ENCODE measurements at regions not wholly inside any gene's neighbourhood (a gene's known extent, or its start where the extent isn't known, plus 50 kb on each side); places are given as distances from the start of the nearest gene placed in this dataset.
"Not testable (repeated sequence)": the region's sequence is repeated elsewhere in the genome, so short reads cannot be mapped to it uniquely, and the experiment has no call there.

DNA sequence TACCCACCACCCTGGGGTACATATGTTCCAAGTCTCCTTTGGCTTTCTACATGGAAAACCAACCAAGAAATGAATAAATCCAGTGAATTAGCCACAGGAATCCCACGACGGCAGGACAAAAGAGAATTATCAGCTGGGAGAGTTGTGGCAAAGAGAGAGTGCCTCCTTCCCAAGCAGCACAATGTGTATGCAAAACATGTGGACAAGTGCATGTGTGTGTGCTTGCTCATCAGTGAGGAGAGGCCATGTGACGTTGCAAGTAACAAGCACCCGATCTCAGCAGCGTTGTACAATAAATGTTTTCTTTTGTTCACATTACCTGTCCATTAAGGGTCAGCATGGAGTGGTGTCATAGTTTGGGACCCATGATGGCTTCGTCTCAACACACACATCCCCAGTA, 50.0 kb upstream of the EMX2 start:
- no peaks in the 10 kb centered on the region for H3K36me3 ChIP-seq (ENCODE audit: insufficient read depth, low read length)

GRCh38 chr10:117488004-117488403, 54.5 kb upstream of the EMX2 start:
- 93% methylated on average over 6 of the region's 7 CpGs for WGBS
- Histone ChIP-seq H3K4me3 (ENCODE audit: low read length) (no peak overlapping the region), H3K27ac (ENCODE audit: low read depth, low read length) (no peak overlapping the region), H3K4me1 (ENCODE audit: insufficient read depth, low read length) (no peaks in the 10 kb centered on the region), H3K9me3 (ENCODE audit: insufficient read depth, low read depth, low read length) (no peaks in the 10 kb centered on the region), H3K27me3 (ENCODE audit: insufficient read depth, low read length) (peaks cover 6% of the 10 kb centered on the region; the same call in 1 of the 2 replicates), H3K36me3 (ENCODE audit: insufficient read depth, low read length) (no peaks in the 10 kb centered on the region), H3K9ac (ENCODE audit: low read depth, low read length) (no peak overlapping the region)

More for the DNA sequence above, 50.0 kb upstream of the EMX2 start:
- Histone ChIP-seq H3K27me3 (ENCODE audit: insufficient read depth, low read length) (peaks cover 12% of the 10 kb centered on the region), H3K27ac (ENCODE audit: low read depth, low read length) (no peak overlapping the region), H3K4me1 (ENCODE audit: insufficient read depth, low read length) (no peaks in the 10 kb centered on the region), H3K9me3 (ENCODE audit: insufficient read depth, low read depth, low read length) (no peaks in the 10 kb centered on the region), H3K9ac (ENCODE audit: low read depth, low read length) (no peak overlapping the region), H3K4me3 (ENCODE audit: low read length) (no peak overlapping the region)
- 86% methylated on average over 5 of the region's 6 CpGs for WGBS

- Histone ChIP-seq H3K9me3 (ENCODE audit: insufficient read depth, low read depth, low read length) (no peaks in the 10 kb centered on the region), H3K27ac (ENCODE audit: low read depth, low read length) (no peak overlapping the region), H3K4me1 (ENCODE audit: insufficient read depth, low read length) (no peaks in the 10 kb centered on the region), H3K4me3 (ENCODE audit: low read length) (no peak overlapping the region), H3K27me3 (ENCODE audit: insufficient read depth, low read length) (0 out of 2 replicates have a peak, but pooled peaks cover 2% of the 10 kb centered on the region), H3K36me3 (ENCODE audit: insufficient read depth, low read length) (no peaks in the 10 kb centered on the region), H3K9ac (ENCODE audit: low read depth, low read length) (no peak overlapping the region)
- WGBS, result 95% methylated on average over 4 of the region's 4 CpGs
Observed at GRCh38 chr10:117486606-117487005, 55.9 kb upstream of the EMX2 start.

GRCh38 chr10:117483056-117483590, 59.4 kb upstream of the EMX2 start:
- Histone ChIP-seq H3K4me3 (ENCODE audit: low read length) (no peak overlapping the region), H3K9me3 (ENCODE audit: insufficient read depth, low read depth, low read length) (no peaks in the 10 kb centered on the region), H3K27ac (ENCODE audit: low read depth, low read length) (no peak overlapping the region), H3K36me3 (ENCODE audit: insufficient read depth, low read length) (no peaks in the 10 kb centered on the region), H3K27me3 (ENCODE audit: insufficient read depth, low read length) (peaks cover 4% of the 10 kb centered on the region), H3K4me1 (ENCODE audit: insufficient read depth, low read length) (no peaks in the 10 kb centered on the region), H3K9ac (ENCODE audit: low read depth, low read length) (no peak overlapping the region)
- WGBS, result 89% methylated on average over 5 of the region's 5 CpGs

GRCh38 chr10:117481011-117481410, 61.5 kb upstream of the EMX2 start:
- H3K27me3 ChIP-seq (ENCODE audit: insufficient read depth, low read length); H3K4me1 ChIP-seq (ENCODE audit: insufficient read depth, low read length); H3K36me3 ChIP-seq (ENCODE audit: insufficient read depth, low read length); H3K27ac ChIP-seq (ENCODE audit: low read depth, low read length); H3K9me3 ChIP-seq (ENCODE audit: insufficient read depth, low read depth, low read length); H3K4me3 ChIP-seq (ENCODE audit: low read length); H3K9ac ChIP-seq (ENCODE audit: low read depth, low read length): not testable (repeated sequence)
- WGBS, result 93% methylated on average over 6 of the region's 6 CpGs

DNA sequence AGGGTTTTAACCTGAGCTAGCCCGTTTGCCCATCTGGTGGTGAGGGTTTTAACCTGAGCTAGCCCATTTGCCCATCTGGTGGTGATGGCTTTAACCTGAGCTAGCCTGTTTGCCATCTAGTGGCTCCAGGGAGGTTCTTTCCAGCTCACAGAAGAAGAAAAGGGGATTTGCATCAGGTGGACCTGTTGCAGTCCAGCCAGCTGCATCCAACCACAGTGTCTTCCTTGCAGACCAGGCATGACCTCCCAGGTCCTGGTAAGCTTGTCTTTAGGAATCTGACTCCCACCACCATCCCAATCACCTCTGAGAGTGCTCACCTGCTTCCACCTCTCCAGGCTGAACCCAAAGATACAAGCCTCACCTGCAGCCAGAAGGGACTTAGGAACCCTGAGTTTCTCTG, 62.4 kb upstream of the EMX2 start:
- Histone ChIP-seq H3K9ac (ENCODE audit: low read depth, low read length) (no peak overlapping the region), H3K9me3 (ENCODE audit: insufficient read depth, low read depth, low read length) (no peaks in the 10 kb centered on the region), H3K4me1 (ENCODE audit: insufficient read depth, low read length) (no peaks in the 10 kb centered on the region), H3K36me3 (ENCODE audit: insufficient read depth, low read length) (no peaks in the 10 kb centered on the region), H3K4me3 (ENCODE audit: low read length) (no peak overlapping the region), H3K27me3 (ENCODE audit: insufficient read depth, low read length) (peaks cover 2% of the 10 kb centered on the region), H3K27ac (ENCODE audit: low read depth, low read length) (no peak overlapping the region)
- 90% methylated on average over 1 of the region's 1 CpG for WGBS

- H3K4me1 ChIP-seq (ENCODE audit: insufficient read depth, low read length), result no peaks in the 10 kb centered on the region
Observed at GRCh38 chr10:117477961-117478670, 64.4 kb upstream of the EMX2 start.

DNA sequence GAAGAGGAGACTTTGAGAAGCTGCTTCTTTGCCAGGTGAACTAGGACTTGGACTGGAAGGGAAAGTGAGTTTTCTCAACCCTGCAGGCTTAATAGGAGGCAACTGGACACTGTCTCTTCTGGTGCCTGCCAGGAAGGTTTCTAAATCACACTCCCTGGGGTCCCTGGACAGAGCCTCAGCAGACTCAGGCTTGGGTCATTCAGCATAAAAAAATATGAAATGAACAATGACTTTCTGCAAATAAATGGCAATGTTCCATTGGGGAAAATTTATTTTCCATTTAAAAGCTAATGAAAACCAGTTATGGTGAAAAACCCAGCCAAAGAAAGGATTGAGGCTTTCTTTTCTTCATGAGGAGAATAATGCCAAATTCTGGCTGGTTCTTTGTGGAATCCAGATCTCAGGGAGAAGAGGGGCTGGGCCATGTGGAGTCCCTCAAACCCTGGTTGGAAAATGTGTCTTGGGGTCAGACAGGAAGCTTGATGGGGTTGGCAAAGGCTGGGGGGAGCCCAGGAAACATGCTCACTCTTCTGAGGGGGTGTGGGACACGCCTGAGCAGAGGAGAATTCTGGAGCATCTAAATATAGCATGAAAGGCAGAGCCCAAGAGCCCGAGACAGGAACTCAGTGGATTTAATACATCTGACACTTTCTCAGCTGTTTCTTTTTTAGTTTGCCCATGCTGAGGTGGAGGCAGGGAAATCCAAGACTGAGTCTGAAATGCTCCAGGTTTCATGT, 65.2 kb upstream of the EMX2 start:
- 84% methylated on average over 2 of the region's 2 CpGs for WGBS
- Histone ChIP-seq H3K27me3 (ENCODE audit: insufficient read depth, low read length) (peaks cover 2% of the 10 kb centered on the region), H3K4me1 (ENCODE audit: insufficient read depth, low read length) (no peaks in the 10 kb centered on the region)

More at GRCh38 chr10:117477961-117478670, 64.4 kb upstream of the EMX2 start:
- no peaks in the 10 kb centered on the region for H3K9me3 ChIP-seq (ENCODE audit: insufficient read depth, low read depth, low read length)
- H3K4me3 ChIP-seq (ENCODE audit: low read length), result no peak overlapping the region
- no peak overlapping the region for H3K27ac ChIP-seq (ENCODE audit: low read depth, low read length)
- peaks cover 2% of the 10 kb centered on the region for H3K27me3 ChIP-seq (ENCODE audit: insufficient read depth, low read length)
- no peaks in the 10 kb centered on the region for H3K36me3 ChIP-seq (ENCODE audit: insufficient read depth, low read length)
- 73% methylated on average over 5 of the region's 5 CpGs for WGBS
- H3K9ac ChIP-seq (ENCODE audit: low read depth, low read length), result no peak overlapping the region

GRCh38 chr10:117476716-117477115, 65.8 kb upstream of the EMX2 start:
- H3K9ac ChIP-seq (ENCODE audit: low read depth, low read length), result no peak overlapping the region
- no peak overlapping the region for H3K4me3 ChIP-seq (ENCODE audit: low read length)
- H3K9me3 ChIP-seq (ENCODE audit: insufficient read depth, low read depth, low read length), result no peaks in the 10 kb centered on the region
- H3K27ac ChIP-seq (ENCODE audit: low read depth, low read length), result no peak overlapping the region
- peaks cover 2% of the 10 kb centered on the region for H3K27me3 ChIP-seq (ENCODE audit: insufficient read depth, low read length)
- no peaks in the 10 kb centered on the region for H3K4me1 ChIP-seq (ENCODE audit: insufficient read depth, low read length)
- no peaks in the 10 kb centered on the region for H3K36me3 ChIP-seq (ENCODE audit: insufficient read depth, low read length)
- 95% methylated on average over 3 of the region's 3 CpGs for WGBS

More for the DNA sequence above, 65.2 kb upstream of the EMX2 start:
- Histone ChIP-seq H3K9ac (ENCODE audit: low read depth, low read length) (no peak overlapping the region), H3K27ac (ENCODE audit: low read depth, low read length) (no peak overlapping the region), H3K9me3 (ENCODE audit: insufficient read depth, low read depth, low read length) (no peaks in the 10 kb centered on the region), H3K36me3 (ENCODE audit: insufficient read depth, low read length) (no peaks in the 10 kb centered on the region), H3K4me3 (ENCODE audit: low read length) (no peak overlapping the region)

GRCh38 chr10:117476281-117476680, 66.3 kb upstream of the EMX2 start:
- H3K4me1 ChIP-seq (ENCODE audit: insufficient read depth, low read length), result no peaks in the 10 kb centered on the region
- no CpG with 5 or more reads among the region's 2 CpGs for WGBS
- no peaks in the 10 kb centered on the region for H3K36me3 ChIP-seq (ENCODE audit: insufficient read depth, low read length)
- no peaks in the 10 kb centered on the region for H3K9me3 ChIP-seq (ENCODE audit: insufficient read depth, low read depth, low read length)
- peaks cover 2% of the 10 kb centered on the region for H3K27me3 ChIP-seq (ENCODE audit: insufficient read depth, low read length)
- H3K27ac ChIP-seq (ENCODE audit: low read depth, low read length), result no peak overlapping the region
- H3K9ac ChIP-seq (ENCODE audit: low read depth, low read length), result no peak overlapping the region
- H3K4me3 ChIP-seq (ENCODE audit: low read length), result no peak overlapping the region

GRCh38 chr10:117472872-117473271, 69.7 kb upstream of the EMX2 start:
- Histone ChIP-seq H3K36me3 (ENCODE audit: insufficient read depth, low read length) (no peaks in the 10 kb centered on the region), H3K4me1 (ENCODE audit: insufficient read depth, low read length) (no peaks in the 10 kb centered on the region), H3K27ac (ENCODE audit: low read depth, low read length) (no peak overlapping the region), H3K9me3 (ENCODE audit: insufficient read depth, low read depth, low read length) (no peaks in the 10 kb centered on the region), H3K27me3 (ENCODE audit: insufficient read depth, low read length) (no peaks in the 10 kb centered on the region), H3K4me3 (ENCODE audit: low read length) (no peak overlapping the region), H3K9ac (ENCODE audit: low read depth, low read length) (no peak overlapping the region)
- 90% methylated on average over 3 of the region's 3 CpGs for WGBS

Data from HUES64 (cell line).